Sigmoid colon (tissue), 6 donors: ENCODE measurements at regions not wholly inside any gene's neighbourhood (a gene's known extent, or its start where the extent isn't known, plus 50 kb on each side); places are given as distances from the start of the nearest gene placed in this dataset.
"Not testable (repeated sequence)": the region's sequence is repeated elsewhere in the genome, so short reads cannot be mapped to it uniquely, and the experiment has no call there.

ENCODE experiments used
- DNase-seq: peaks from one replicate; pipeline ENCODE4 v3.0.0-alpha.2; 2019
- H3K27ac ChIP-seq, 4 donors: fragments of 200-600 bp; sonication (generic); one replicate each; pipeline ENCODE4 v1.5.1; 2016 to 2019; ENCODE audit warnings: mild to moderate bottlenecking in 1 of 4
- H3K27me3 ChIP-seq, 3 donors: fragments of 200-600 bp; sonication (generic); one replicate each; pipeline ENCODE4 v1.5.1; 2019; ENCODE audit warnings: mild to moderate bottlenecking in 1 of 3
- H3K36me3 ChIP-seq, 4 donors: fragments of 200-600 bp; sonication (generic); one replicate each; pipeline ENCODE4 v1.5.1; 2016 to 2019
- H3K4me1 ChIP-seq, 4 donors: fragments of 200-600 bp; sonication (generic); one replicate each; pipeline ENCODE4 v1.5.1; 2017 to 2019
- H3K4me3 ChIP-seq, 4 donors: fragments of 200-600 bp; sonication (generic); one replicate each; pipeline ENCODE4 v1.5.1; 2017 to 2019; ENCODE audit warnings: mild to moderate bottlenecking in 2 of 4, moderate library complexity in 1 of 4
- H3K9me3 ChIP-seq, 4 donors: fragments of 200-600 bp in 3 of 4; sonication (generic) in 3 of 4; one replicate each; pipeline versions ENCODE4 v1.5.1 to v1.6.1; 2013 to 2019
- CTCF ChIP-seq, 4 experiments: fragments of 450-650 bp in 3 of 4; fragments of 200-600 bp in 1 of 4; IDR thresholded peaks; one replicate each; pipeline ENCODE4 v1.5.1; 2016 to 2019; ENCODE audit warnings: antibody characterized with exemption in 4 of 4, mild to moderate bottlenecking in 3 of 4, moderate library complexity in 2 of 4
- EP300 ChIP-seq, 4 donors: sonication (generic); formaldehyde crosslinking; IDR thresholded peaks; one replicate each; pipeline ENCODE4 v1.6.1; 2017; ENCODE audit warnings: antibody characterized with exemption in 4 of 4
- POLR2A ChIP-seq, 2 donors: fragments of 450-650 bp; IDR thresholded peaks; one replicate each; pipeline ENCODE4 v1.6.1; 2016; ENCODE audit warnings: antibody characterized with exemption in 2 of 2, mild to moderate bottlenecking in 2 of 2, moderate library complexity in 2 of 2
- POLR2AphosphoS5 ChIP-seq, 4 donors: sonication (generic); formaldehyde crosslinking; IDR thresholded peaks; one replicate each; pipeline ENCODE4 v1.6.1; 2017; ENCODE audit warnings: antibody characterized with exemption in 4 of 4
- whole genome bisulfite sequencing, 2 donors: extraction: QIAGEN DNeasy Blood & Tissue Kit; methylation state at CpG; one replicate each; pipeline ENCODE4 v1.1.7; 2013; 5-methylcytosine and 5-hydroxymethylcytosine counted together
- intact Hi-C: fragments of 100-400 bp; cut with DNase I; formaldehyde crosslinking; loops from one replicate; pipeline ENCODE4 v1.15.1; 2023
- donor health status: healthy with polysubstance abuse.
- donor health status: healthy.

GRCh38 chr12:89228491-89228890, 123.8 kb downstream of the DUSP6 start:
- intact Hi-C loops = no loop called here
- 61 to 83% methylated on average over 3 of the region's 3 CpGs for WGBS, 2 donors
- H3K4me1 ChIP-seq = no peaks in the 10 kb centered on the region

DNA sequence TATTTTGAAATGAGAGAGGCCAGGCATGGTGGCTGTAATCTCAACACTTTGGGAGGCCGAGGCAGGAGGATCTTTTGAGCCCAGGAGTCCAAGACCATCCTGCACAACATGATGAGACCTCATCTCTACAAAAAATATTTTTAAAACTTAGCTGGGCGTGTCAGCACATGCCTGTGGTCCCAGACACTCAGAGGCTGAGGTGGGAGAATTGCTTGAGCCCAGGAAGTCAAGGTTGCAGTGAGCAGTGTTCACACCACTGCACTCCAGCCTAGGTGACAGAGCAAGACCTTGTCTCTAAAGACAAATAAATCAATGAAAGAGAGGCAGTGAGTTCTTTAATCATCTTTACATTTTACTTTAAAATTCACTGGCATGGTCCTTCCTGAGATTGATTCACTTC, 124.5 kb downstream of the DUSP6 start:
- no peak overlapping the region for H3K27ac ChIP-seq
- H3K4me3 ChIP-seq = no peak overlapping the region
- DNase-seq = no peak
- H3K9me3 ChIP-seq = peaks cover 0 to 2% (median 0%) of the 10 kb centered on the region in 4 donors
- H3K27me3 ChIP-seq = no peaks in the 10 kb centered on the region
- no peaks in the 10 kb centered on the region for H3K36me3 ChIP-seq
- no peaks in the 10 kb centered on the region for H3K4me1 ChIP-seq
- WGBS, 2 donors = 88 to 91% methylated on average over 2 of the region's 2 CpGs
- TF ChIP-seq POLR2A (IDR thresholded peaks at IDR 0.05) (no peak), CTCF (IDR thresholded peaks at IDR 0.05) (no peak), EP300 (IDR thresholded peaks at IDR 0.05) (no peak), POLR2AphosphoS5 (IDR thresholded peaks at IDR 0.05) (no peak)
- intact Hi-C loops = no loop called here

More at GRCh38 chr12:89228491-89228890, 123.8 kb downstream of the DUSP6 start:
- Histone ChIP-seq H3K27ac (no peak overlapping the region), H3K4me3 (no peak overlapping the region), H3K9me3 (peaks cover 0 to 2% (median 0%) of the 10 kb centered on the region in 4 donors), H3K27me3 (no peaks in the 10 kb centered on the region), H3K36me3 (no peaks in the 10 kb centered on the region)
- TF ChIP-seq EP300 (IDR thresholded peaks at IDR 0.05) = no peak
- TF ChIP-seq POLR2A (IDR thresholded peaks at IDR 0.05) = no peak
- TF ChIP-seq CTCF (IDR thresholded peaks at IDR 0.05) = no peak
- no peak for TF ChIP-seq POLR2AphosphoS5 (IDR thresholded peaks at IDR 0.05)
- DNase-seq = no peak

DNA sequence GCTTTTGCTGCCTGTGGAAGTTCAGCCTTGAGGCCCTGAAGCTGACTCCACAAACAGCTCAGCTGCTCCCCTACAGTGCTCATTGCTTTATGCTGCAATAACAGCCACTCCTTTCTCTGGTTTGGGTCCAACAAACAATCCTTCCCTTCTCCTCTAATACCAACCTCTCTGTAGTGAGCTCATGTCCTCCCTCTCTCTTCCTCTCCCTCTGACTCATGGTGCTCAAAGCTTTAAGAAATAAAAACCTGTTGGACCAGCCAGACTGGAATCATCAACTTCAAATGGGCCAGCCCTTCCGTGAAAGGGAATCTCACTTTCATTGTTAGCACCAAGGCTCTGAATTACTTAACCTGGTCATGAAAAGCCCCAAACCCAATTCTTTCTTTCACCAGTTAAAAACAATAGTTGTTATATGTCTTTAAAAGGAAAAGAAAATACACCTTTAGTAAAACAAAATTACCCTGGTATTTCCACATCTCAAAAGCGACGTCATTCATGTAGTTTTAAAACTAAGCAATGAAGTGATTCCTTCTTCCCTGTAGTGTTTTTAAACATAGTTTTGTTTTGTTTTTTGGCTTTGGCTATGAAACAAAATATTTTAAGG, 126.4 kb downstream of the DUSP6 start:
- Histone ChIP-seq H3K36me3 (no peaks in the 10 kb centered on the region), H3K9me3 (no peaks in the 10 kb centered on the region), H3K27ac (no peak overlapping the region), H3K27me3 (no peaks in the 10 kb centered on the region), H3K4me3 (no peak overlapping the region), H3K4me1 (no peaks in the 10 kb centered on the region)
- no peak for DNase-seq
- 19 to 57% methylated on average over 3 of the region's 3 CpGs for WGBS, 2 donors
- intact Hi-C loops = no loop called here
- TF ChIP-seq EP300 (IDR thresholded peaks at IDR 0.05) = no peak
- no peak for TF ChIP-seq POLR2AphosphoS5 (IDR thresholded peaks at IDR 0.05)
- no peak for TF ChIP-seq CTCF (IDR thresholded peaks at IDR 0.05)
- no peak for TF ChIP-seq POLR2A (IDR thresholded peaks at IDR 0.05)

GRCh38 chr12:89225401-89225800, 126.9 kb downstream of the DUSP6 start:
- H3K4me1 ChIP-seq = no peaks in the 10 kb centered on the region
- no peaks in the 10 kb centered on the region for H3K9me3 ChIP-seq
- 24 to 48% methylated on average over 5 of the region's 5 CpGs for WGBS, 2 donors
- H3K27me3 ChIP-seq = no peaks in the 10 kb centered on the region
- intact Hi-C loops = no loop called here
- no peak for DNase-seq
- H3K27ac ChIP-seq = no peak overlapping the region
- H3K36me3 ChIP-seq = no peaks in the 10 kb centered on the region
- H3K4me3 ChIP-seq = no peak overlapping the region
- no peak for TF ChIP-seq POLR2A (IDR thresholded peaks at IDR 0.05)
- no peak for TF ChIP-seq EP300 (IDR thresholded peaks at IDR 0.05)
- TF ChIP-seq CTCF (IDR thresholded peaks at IDR 0.05) = no peak
- TF ChIP-seq POLR2AphosphoS5 (IDR thresholded peaks at IDR 0.05) = no peak

GRCh38 chr12:89222580-89222979, 129.7 kb downstream of the DUSP6 start:
- H3K4me3 ChIP-seq, H3K9me3 ChIP-seq, intact Hi-C loops, H3K27me3 ChIP-seq, H3K4me1 ChIP-seq, H3K27ac ChIP-seq, DNase-seq, H3K36me3 ChIP-seq: not testable (repeated sequence)
- WGBS, 2 donors = 64 to 90% methylated on average over 3 of the region's 3 CpGs
